ENCODE measurements at regions not wholly inside any gene's neighbourhood (a gene's known extent, or its start where the extent isn't known, plus 50 kb on each side); places are given as distances from the start of the nearest gene placed in this dataset.

DNA sequence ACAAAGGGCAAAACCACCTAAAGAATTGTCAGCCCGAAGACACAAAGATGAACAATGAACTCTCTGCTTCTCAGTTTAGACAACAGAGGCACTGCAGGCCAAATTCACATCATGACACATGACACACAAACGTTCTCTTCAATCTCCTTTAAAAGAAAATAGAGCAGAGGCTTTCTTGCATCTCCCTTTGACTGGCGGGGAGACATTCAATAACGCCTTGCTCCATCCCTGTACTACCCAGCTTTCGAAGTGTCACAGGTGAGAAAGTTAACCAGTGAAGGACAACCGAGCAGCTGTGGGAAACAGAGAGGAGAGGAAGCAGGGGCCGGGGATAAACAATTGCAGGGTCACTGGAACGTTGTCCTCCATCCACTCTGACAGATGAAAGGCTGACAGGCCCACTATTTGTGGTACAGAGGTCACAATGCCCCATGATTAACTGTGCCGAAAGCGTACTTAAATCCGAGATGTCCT, 130.8 kb downstream of the PHLDA1 start:
- DNase-seq (ENCODE audit: low read depth), result no peak

DNA sequence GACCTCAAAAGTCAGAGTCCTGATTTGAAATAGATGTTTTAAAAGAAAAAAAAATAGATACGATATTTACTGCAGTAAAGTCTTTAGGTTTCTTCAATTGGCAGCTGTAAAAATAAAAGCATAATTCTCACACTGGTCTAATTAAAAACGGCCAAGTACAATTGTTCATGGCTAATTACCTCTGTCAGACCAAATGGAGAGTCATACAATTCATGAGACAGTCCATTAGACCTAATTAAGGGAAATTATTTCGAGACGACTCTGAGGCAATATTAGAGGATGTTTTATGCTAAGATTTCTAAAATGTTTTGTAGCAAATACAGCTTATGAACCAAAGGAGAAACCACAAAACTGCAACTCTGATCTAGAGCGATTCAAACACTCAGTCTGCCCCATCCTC, 131.3 kb downstream of the PHLDA1 start:
- no peak for DNase-seq (ENCODE audit: low read depth)

DNA sequence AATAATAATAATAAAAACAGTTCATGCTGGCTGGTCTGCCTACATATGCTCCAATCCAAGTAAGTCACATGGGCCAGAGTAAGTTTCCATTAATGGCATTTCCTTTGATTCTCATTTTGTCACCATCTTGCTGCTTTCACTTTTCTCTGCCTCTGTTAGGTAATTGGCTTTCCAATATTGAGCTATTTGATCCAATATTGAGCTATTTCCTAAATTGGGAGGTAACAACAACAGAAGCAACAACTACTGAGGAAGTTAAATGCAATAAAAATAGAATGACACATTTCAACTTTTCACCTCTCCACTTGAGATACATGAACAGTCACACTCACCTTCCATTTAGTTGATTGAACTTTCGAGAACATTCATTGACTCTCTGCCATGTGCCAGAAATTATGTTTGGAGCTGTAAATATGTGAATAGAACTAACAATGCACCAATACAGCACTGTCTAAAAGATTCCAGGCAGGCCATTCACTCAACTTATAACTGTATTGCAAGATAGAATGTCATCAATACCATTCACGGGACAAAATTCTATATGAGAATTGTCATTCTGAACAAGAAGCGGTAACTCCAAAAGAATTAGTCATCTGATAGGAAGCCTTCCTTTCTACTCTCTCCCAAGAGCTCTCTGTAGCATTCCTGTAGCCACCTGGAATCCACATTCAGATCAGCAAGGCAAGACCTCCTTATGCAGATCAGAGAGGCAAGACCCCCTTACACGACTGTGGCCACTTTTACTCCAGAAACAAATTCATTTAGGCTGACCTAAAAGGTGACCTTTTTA, 136.4 kb downstream of the PHLDA1 start:
- no peak for DNase-seq (ENCODE audit: low read depth)

DNA sequence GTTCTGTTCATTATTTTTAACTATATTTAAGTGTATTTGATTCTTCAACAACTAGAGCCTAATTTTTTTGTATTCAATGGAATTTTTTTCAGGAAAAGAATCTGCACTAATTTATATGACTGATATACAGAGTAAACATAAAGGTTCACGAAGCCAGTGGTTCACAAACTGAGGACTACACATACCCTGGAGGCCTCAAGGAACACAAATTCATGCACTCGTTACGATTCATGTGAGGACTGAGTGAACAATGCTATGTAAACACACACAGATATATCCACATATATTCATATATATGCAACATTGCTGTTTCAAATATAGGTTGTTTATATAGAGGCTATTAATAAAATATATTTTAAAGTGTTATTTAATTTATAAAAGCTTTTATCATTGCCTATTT, 137.8 kb downstream of the PHLDA1 start:
- no peak for DNase-seq (ENCODE audit: low read depth)

DNA sequence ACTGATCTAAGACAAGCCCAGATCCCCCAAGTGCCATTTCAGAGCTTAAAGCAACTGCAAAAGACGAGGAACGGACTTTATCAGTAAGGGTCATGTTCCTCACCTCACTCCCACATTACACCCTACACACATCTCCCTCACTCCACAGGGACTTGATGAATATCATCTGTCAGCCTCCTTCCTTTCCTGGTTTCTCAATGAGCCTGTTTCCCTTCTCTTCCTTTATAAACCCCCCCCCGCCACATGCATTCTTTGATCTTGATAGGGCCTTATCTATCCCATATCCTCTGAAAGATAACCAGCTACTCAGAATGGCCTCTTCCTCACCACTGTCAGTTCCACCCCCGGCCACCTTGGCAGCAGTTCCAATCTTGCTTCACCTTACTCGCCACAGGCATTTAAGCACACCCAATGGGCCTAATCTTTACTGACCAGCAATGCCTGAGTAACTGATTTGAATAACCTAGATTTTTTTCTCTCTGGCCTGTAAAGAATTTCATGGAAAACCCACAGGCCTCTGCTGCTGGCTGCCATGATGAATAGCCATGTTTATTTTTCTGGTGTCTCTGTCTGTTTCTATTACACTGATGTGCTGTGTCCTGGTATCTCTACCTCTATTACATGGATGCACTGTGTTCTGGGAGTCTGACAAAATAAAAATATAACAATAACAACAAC, 138.7 kb downstream of the PHLDA1 start:
- no peak for DNase-seq (ENCODE audit: low read depth)

DNA sequence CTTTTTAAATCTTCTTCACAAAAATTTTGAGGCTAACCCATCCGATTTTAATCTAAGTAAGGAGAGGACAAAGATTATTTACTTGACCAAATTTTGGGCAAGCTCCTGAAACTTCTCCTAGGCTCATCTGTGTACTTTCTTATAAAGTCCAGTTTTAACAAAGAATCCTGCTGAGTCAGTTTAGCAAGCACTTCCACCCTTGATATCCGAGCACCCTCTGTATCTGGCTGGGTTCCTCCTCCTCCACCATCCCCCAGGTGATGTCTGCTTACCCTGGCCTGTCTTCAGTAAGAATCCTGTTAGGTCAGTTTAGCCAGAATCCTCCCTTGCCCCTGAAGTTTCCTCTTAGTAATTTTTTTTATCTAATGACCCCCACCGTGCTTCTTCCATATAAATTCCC, 140.5 kb downstream of the PHLDA1 start:
- no peak for DNase-seq (ENCODE audit: low read depth)

DNA sequence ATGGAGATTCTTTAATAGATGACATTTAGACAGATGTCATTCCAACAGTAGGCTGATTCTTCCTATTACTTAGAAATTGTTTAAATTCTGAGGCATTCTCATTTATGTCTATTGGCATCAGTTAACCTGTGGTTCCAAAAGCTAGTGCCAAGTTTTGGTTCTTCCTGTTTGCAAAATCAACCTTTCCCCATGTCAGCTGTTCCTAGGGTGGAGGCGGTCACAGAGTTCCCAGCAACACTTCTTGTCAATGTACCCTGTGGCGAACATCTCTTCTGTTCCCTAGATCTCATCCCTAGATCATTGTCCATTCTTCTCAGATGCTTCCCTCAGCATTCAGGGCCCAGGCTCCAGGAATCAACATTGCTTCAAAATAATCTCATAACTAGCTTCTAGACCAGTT, 140.9 kb downstream of the PHLDA1 start:
- no peak for DNase-seq (ENCODE audit: low read depth)

DNA sequence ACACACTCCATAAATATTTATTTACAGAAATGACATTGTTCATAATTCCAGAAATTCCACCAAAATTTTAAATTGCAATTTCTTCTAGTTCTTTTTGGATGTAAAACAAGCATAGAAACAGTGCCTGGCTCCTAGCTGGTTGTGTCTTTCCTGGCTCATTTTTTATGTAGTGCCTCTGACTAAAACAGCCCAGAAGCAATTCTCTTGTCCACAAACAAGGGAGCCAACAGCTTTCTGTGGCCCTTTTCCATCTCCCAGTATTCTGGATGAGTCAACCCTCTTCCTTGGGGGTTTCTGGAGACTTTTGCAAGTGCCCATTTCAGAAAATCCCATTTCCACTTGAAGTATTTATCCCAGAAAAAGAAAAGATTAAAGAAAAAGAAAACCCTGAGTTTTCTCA, 141.4 kb downstream of the PHLDA1 start:
- DNase-seq (ENCODE audit: low read depth), result no peak

DNA sequence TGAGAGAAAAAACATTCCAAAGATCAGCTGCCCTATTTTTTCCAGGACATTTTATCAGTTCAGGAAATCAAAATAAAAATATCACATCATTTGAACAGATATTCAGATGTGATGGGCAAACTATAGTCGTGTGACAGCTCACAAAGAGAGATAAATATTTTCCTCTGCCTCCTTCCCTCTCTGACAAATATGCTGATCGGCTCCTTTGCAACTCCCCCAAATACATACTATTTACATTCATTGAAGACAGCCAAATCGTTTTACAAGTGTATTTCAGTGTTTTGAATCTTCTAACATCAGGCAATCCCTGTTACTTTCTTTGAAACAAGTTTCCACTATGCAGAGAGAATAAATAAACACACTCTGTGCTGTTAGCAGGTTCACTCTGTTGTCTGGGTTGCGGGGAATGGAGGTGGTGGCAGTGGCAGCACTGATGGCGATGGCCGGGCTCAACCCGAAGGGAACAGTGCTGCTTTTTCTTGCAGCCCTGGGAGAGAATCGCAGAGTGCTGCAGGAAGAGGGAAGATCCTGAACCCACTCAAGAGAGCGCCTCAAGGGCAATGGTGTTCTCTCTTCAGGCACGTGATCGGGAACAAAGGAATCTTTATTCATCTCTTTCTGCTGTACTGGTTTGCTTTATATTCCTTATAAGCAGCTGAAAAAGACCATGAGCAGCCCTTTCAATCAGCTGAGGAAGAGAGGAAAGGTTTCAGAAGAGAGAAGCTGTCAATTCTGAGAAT, 142.5 kb downstream of the PHLDA1 start:
- DNase-seq (ENCODE audit: low read depth), result no peak

DNA sequence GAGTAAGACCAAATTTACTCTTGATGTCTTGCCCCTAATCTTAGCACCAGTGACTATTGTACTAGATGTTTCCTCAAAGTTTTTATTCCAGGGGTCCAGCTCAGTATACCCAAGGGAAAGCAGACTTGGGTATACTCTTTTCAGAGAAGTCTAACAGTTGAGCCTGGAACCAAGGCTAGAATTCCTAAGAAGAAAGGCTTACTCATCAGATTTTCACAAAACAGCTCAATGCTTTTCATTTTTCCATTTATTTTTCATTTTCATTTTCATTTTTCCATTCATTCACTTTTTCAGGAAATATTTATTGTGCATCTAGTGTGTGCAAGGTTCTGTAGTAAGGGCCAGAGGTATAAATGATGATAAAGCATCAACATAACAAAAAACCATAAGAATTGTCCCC, 143.2 kb downstream of the PHLDA1 start:
- no peak for DNase-seq (ENCODE audit: low read depth)

DNA sequence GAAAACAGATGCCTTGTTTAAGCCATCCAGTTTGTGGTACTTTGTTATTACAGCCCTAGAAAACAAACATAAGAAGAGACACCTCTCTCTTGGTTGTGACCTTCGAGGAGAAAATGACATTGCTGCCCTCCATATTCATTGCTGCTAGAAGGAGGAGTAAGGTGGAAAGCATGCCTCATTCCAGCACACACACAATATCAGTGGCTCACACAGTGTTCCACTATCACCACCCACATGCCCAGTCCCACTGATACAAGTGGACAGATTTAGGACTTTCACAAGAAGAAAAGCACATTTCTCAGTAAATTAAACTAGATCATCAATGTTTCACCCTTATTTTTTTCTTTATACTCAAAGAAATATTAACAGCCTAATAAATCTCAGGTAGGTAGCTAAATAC, 143.6 kb downstream of the PHLDA1 start:
- no peak for DNase-seq (ENCODE audit: low read depth)

DNA sequence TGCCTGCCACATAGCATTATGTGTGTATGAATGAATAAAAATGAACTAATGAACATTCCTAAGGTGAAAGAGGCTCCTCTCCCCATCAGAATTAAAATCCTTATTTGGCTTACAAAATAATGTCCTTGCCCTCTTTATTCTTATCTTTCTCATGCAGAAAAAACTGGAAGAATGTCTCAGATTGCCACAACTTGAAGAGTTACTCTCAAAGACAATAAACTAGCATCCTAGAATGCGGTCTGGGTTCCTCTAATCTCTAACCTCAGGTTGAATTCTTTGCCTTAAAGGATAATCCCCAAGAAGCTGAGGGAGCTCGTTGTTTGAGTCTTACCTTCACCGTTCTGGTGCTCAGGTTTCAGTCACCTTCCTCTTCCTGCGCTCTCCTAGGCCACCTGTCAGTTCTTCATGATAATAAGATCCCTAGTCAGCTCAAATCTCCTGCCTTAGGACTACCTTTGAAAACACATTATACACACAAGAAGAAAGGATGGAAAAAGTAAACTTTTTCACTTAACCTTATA, 147.1 kb downstream of the PHLDA1 start:
- DNase-seq (ENCODE audit: low read depth), result no peak

DNA sequence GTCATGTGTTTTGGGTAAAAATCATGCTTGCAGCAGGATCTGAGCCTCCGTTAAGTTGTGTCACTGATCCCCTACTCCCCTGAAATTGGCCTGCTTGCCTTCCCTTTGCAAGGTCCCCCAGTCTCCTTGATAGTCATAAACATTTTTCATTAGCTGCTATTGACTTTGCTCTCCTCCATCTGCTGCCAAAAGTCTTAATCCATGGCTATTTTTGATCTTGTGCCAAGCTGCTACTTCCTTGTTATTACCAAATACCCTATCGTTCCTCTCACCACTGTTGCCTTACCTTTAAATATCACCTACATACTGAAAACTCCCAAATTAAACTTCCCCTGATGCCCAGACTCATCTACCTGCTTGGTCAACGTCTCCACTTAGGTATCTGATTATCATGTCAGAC, 148.3 kb downstream of the PHLDA1 start:
- no peak for DNase-seq (ENCODE audit: low read depth)

DNA sequence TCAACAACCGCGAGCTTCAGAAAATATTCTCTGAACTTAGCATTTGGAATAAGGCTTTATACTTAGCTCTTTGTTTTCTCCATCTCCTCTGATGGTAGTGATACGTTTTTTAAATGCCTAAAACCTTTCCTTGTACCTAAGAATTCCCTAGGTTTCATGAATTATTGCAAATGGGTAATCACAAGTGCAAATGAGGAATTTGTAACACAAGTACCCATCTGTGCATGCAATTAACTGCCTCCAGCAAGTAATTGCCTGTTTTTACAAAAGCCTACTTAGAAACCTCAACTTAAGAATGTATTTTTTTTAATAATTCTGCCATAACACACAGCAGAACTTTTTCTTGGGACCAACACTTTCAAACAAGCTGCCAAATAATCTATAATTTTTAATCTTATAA, 149.2 kb downstream of the PHLDA1 start:
- no peak for DNase-seq (ENCODE audit: low read depth)

DNA sequence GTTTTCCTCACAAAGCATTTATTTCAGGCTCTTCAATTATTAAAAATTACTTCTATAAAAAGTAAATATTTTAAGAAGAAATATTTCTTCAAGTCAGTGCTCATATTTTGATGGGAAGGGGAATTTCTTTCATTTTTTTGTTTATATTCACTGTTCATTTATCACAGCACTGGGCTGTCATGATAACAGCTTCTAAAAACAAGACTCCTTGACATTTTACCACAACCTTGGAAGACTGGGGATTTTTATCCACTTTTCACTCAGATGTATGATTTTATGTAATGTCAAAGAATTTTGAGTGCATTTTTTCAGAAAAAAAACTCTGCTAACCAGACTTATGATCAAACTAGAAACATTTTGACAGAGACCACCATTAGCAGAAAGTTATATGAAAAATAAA, 149.7 kb downstream of the PHLDA1 start:
- no peak for DNase-seq (ENCODE audit: low read depth)

DNA sequence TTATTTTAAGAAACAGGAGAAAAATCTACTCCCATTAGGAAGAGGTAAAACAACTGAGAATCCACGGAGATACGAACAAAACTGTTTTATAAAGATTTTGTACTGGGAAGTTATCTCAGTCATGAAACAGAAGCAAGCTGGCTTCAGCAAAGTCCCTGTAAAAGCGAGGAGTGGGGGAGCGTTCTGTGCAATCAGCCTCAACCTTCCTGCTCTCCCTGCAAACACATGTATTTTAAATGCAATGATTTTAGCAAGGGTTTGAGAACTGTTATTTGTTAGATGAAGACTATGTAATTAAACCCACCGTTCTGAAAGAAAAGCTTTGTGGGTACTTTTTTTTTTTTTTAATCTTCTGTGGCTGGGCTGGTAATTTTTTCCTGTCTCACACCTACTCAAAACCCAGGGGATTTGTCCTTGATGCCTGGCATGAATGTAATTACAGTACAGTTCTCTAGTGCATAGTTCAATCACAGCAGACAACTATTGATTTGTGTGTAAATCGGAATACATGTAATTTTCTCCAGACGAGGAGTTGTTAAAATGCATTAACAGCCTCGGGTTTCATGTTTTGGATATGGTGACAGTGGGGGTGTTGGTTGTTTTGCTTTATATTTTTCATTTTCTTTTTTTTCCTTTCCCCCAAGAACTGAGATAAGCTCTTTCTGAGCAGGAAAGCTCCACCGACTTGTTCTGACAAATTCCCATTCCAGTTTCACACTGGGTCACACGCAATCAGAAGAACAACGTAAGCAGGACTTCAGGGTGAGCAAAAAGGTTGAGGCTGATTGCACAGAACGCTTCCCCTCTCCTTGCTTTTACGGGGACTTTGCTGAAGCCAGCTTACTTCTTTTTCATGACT, 153.6 kb downstream of the PHLDA1 start:
- no peak for DNase-seq (ENCODE audit: low read depth)

DNA sequence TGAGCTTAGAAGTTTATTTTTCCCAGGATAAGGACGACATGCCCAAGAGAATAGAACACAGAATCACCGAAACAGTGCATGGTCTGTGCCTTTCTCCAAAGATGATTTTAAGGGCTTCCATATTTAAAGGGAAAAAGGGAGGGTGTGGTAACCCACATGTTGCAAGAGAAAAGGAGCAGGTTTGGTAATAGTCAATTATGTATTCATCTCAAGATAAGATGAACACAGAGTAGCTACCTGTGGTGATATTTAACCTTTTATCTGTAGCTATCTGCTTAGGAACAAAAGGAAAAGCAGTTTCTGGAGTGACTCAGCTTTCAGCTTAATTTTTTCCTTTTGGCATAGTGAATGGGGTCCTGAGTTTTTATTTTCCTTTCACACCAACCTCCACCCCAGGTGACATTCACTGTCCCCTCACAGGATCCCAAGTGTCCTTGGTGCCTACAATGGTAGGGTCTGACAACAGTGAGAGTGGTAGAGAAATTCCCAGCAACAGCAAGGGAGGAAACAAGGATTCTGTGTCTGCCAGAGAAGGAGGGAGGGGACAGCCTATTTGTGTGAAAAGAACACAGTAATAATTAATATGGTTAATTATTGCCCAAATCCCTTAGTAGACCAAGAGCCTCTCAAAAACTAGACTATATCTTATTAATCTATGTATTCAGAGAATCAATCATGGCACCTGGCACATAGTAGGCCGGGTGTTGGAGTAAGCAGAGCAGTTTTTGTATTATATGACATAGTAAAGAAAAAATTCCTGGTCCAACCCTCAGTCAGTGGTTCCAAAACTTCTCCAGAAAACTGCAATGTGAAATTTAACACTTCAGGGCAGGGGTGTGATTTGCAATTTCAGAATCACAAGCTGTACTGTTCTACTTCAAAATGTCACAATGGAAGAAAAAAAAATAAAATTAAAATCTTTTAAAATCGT, 154.5 kb downstream of the PHLDA1 start:
- no peak for DNase-seq (ENCODE audit: low read depth)

DNA sequence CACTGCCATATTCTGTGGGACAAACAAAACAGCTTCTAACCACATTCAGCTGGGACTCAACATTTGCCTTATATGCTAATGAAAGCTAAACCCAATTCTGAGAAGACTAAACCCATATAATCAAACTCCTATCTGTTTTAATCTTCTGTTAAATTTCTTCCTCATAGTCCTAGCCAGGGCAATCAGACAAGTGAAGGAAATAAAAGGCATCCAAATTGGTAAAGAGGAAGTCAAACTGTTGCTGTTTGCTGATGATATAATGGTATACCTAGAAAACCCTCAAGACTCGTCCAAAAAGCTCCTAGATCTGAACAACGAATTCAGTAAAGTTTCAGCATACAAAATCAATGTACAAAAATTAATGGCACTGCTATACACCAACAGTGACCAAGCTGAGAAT, 157.1 kb downstream of the PHLDA1 start:
- DNase-seq (ENCODE audit: low read depth), result no peak

DNA sequence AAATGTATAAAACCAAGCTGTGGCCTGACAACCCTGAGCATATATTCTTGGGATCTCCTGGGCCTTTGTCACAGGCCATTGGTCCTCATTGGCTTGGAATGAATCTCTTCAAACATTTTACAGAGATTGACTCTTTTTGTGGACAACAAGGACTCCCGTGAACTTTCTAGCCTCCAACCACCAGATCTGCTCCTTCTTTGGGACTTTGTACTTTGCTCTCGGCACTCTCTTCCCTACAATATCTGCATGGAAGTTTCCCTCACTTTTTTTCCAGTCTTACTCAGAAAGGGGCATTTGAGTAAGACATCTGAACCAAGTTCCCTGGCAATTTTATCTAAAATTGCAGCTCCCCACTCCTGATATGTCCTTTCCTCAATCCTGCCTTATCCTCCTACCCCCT, 158.8 kb downstream of the PHLDA1 start:
- DNase-seq (ENCODE audit: low read depth), result no peak

DNA sequence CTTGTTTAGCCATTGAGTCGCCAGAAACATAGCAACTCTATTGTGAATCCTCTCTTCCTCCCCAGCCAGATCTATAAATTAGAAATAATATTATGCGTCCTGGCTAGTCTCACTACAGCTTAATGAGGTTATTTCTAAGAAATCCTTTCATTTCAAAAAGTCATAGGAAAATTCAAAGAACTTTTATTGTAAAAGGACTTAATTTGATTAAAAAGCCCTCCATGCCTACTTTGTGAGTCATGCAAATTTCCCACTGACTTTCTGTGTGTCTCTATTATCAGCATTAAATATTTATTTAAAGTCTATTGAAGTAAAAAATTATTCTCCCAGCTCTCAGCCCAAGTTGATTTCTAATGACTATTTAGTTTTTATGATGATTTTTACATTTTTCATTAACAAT, 160.7 kb downstream of the PHLDA1 start:
- no peak for DNase-seq (ENCODE audit: low read depth)

DNA sequence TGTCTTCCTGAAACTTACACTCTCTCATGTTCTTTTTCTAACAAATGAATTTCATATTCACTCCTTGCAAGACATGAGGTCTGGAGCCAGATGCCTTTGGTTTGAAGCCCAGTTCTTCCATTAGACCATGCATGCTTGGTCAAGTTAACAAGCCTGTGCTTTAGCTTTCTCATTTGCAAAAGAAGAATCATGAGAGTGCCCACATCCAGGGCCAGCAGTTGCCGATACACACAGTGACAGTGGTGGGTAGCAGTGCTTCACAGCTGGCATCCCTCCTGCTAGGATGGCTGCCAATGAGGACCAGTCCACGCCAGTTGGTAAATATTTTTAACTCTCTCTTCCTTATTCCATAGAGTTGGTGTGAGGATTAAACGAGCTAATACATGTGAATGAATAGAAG, 163.1 kb downstream of the PHLDA1 start:
- DNase-seq (ENCODE audit: low read depth), result no peak

Measured in stimulated activated CD4-positive, alpha-beta T cell treated with anti-CD3 and anti-CD28 coated beads, Interleukin-2, amount 100 ng/mL, for 4 hours (primary cell).